HCT116 (cell line): ENCODE measurements at regions not wholly inside any gene's neighbourhood (a gene's known extent, or its start where the extent isn't known, plus 50 kb on each side); places are given as distances from the start of the nearest gene placed in this dataset.

Source experiments
- ATAC-seq: fragments of 200-7000 bp; cut with Tn5 transposase; 2 replicates; pipeline ENCODE4 v1.9.1; 2020; ENCODE audit warnings: mild to moderate bottlenecking, moderate library complexity
- BruUV-seq: library from RNA; stranded (reverse); fragments of 400-500 nt; replicated peaks from 2 replicates; lab custom pipeline; 2021; lab: Mats Ljungman, UMichigan
- CTCF ChIA-PET: fragments of 300-600 bp; sonication (Branson Sonifier 250); formaldehyde crosslinking; loops from one replicate; lab custom pipeline; 2021; ENCODE audit warnings: antibody characterized with exemption; lab: Charles Lee
- POLR2A ChIA-PET: fragments of 300-600, 350-600 bp; sonication (Branson Sonifier 250); formaldehyde crosslinking; loops from one replicate; lab custom pipeline; 2021; ENCODE audit warnings: antibody characterized with exemption; lab: Charles Lee
- RAD21 ChIA-PET, 2 experiments: fragments of 300-600 bp; sonication (Branson Sonifier 250); formaldehyde crosslinking; loops; one replicate each; lab custom pipeline; 2023; ENCODE audit warnings: low total read pairs in 2 of 2; ENCODE audit not compliant: uncharacterized antibody in 2 of 2, unreplicated experiment in 2 of 2, low non-redundant PET in 1 of 2; lab: Charles Lee
- DNase-seq: peaks from one replicate; pipeline ENCODE4 v3.0.0-alpha.2; 2010; ENCODE audit warnings: low read depth, low spot score
- H2AFZ ChIP-seq: fragments of 200-600 bp; shearing (Covaris generic), sonication (generic); 2 replicates; pipeline ENCODE4 v1.6.1; 2017; ENCODE audit warnings: low read depth, mixed run types, mixed read lengths, antibody characterized with exemption, low read length; ENCODE audit not compliant: poor library complexity, severe bottlenecking
- H3K27ac ChIP-seq: 2 replicates; pipeline ENCODE4 v1.5.1; 2012; ENCODE audit warnings: low read depth, low read length
- H3K27me3 ChIP-seq: fragments of 200-600 bp; sonication (generic); 2 replicates; pipeline ENCODE4 v1.6.1; 2016; ENCODE audit warnings: mixed run types, low read length, mixed read lengths; ENCODE audit not compliant: insufficient read depth
- H3K36me3 ChIP-seq, 2 experiments: fragments of 200-500 bp in 1 of 2; fragments of 200-600 bp in 1 of 2; sonication (Bioruptor generic) in 1 of 2; sonication (generic) in 1 of 2; 2 replicates each; pipeline versions ENCODE4 v1.5.1 to v1.6.1; 2014 to 2016; ENCODE audit warnings: low read length in 2 of 2, inconsistent platforms in 1 of 2, mixed read lengths in 1 of 2, mixed run types in 1 of 2; ENCODE audit not compliant: insufficient read depth in 2 of 2, control insufficient read depth in 1 of 2
- H3K4me1 ChIP-seq, 2 experiments: fragments of 200-600 bp in 1 of 2; sonication (generic) in 1 of 2; 2 replicates each; pipeline versions ENCODE4 v1.5.1 to v1.6.1; 2012 to 2017; ENCODE audit warnings: low read length in 2 of 2, inconsistent platforms in 1 of 2, mild to moderate bottlenecking in 1 of 2, mixed read lengths in 1 of 2, mixed run types in 1 of 2, moderate library complexity in 1 of 2; ENCODE audit not compliant: insufficient read depth in 2 of 2, control insufficient read depth in 1 of 2
- H3K4me2 ChIP-seq: fragments of 200-600 bp; sonication (generic); 2 replicates; pipeline ENCODE4 v1.6.1; 2017; ENCODE audit warnings: mixed run types, low read length, mixed read lengths
- H3K4me3 ChIP-seq, 2 experiments: fragments of 200-600 bp in 1 of 2; sonication (generic) in 1 of 2; replicated peaks in 1 of 2; 2 replicates each; pipeline ENCODE4 v1.5.1; 2011 to 2016; ENCODE audit warnings: low read length in 2 of 2, control low read depth in 1 of 2, low read depth in 1 of 2, mild to moderate bottlenecking in 1 of 2, mixed read lengths in 1 of 2, mixed run types in 1 of 2
- H3K79me2 ChIP-seq: fragments of 200-600 bp; sonication (generic); 2 replicates; pipeline ENCODE4 v1.6.1; 2017; ENCODE audit warnings: mild to moderate bottlenecking, mixed run types, low read length, moderate library complexity, mixed read lengths; ENCODE audit not compliant: insufficient read depth
- H3K9ac ChIP-seq: fragments of 200-600 bp; sonication (generic); 2 replicates; pipeline ENCODE4 v1.6.1; 2016; ENCODE audit warnings: low read length, mixed read lengths
- H3K9me2 ChIP-seq: fragments of 200-600 bp; sonication (generic), shearing (Covaris generic); 2 replicates; pipeline ENCODE4 v1.6.1; 2017; ENCODE audit warnings: mixed run types, mild to moderate bottlenecking, moderate library complexity; ENCODE audit not compliant: insufficient read depth
- H3K9me3 ChIP-seq, 2 experiments: fragments of 200-500 bp in 1 of 2; fragments of 200-600 bp in 1 of 2; sonication (Bioruptor generic) in 1 of 2; sonication (generic) in 1 of 2; 2 replicates each; pipeline ENCODE4 v1.6.1; 2014 to 2017; ENCODE audit warnings: low read length in 2 of 2, mixed read lengths in 2 of 2, inconsistent platforms in 1 of 2, low read depth in 1 of 2, mild to moderate bottlenecking in 1 of 2, mixed run types in 1 of 2, moderate library complexity in 1 of 2; ENCODE audit not compliant: control insufficient read depth in 1 of 2, insufficient read depth in 1 of 2
- H4K20me1 ChIP-seq: fragments of 200-600 bp; sonication (generic), shearing (Covaris generic); 2 replicates; pipeline ENCODE4 v1.6.1; 2017; ENCODE audit warnings: mixed run types, mild to moderate bottlenecking, moderate library complexity; ENCODE audit not compliant: insufficient read depth
- EZH2phosphoT487 ChIP-seq: fragments of 200-600 bp; IDR thresholded peaks from 2 replicates; pipeline ENCODE4 v1.6.1; 2018; ENCODE audit warnings: antibody characterized with exemption, borderline replicate concordance
- FOSL1 ChIP-seq: IDR thresholded peaks from 2 replicates; pipeline ENCODE4 v1.6.1; 2012; ENCODE audit warnings: low read depth
- RAD21 ChIP-seq: IDR thresholded peaks from 2 replicates; pipeline ENCODE4 v1.6.1; 2012; ENCODE audit warnings: low read depth, mild to moderate bottlenecking
- SP1 ChIP-seq: IDR thresholded peaks from 2 replicates; pipeline ENCODE4 v1.6.1; 2012; ENCODE audit warnings: low read depth
- TCF7L2 ChIP-seq: IDR thresholded peaks from 2 replicates; pipeline ENCODE4 v1.7.0; 2011; ENCODE audit warnings: borderline replicate concordance, inconsistent platforms; ENCODE audit not compliant: insufficient read depth, insufficient read length; ENCODE audit errors: extremely low read depth
- ZFX ChIP-seq: fragments of 450-650 bp; IDR thresholded peaks from 2 replicates; pipeline ENCODE4 v1.6.1; 2017
- intact Hi-C: fragments of 100-400 bp; cut with micrococcal nuclease; formaldehyde crosslinking; loops from 2 replicates; pipeline ENCODE4 v1.10.0; 2022
- TF ChIP-seq, protein P1 (sequence below): IDR thresholded peaks from 2 replicates; pipeline ENCODE4 v1.6.1; 2012

DNA sequence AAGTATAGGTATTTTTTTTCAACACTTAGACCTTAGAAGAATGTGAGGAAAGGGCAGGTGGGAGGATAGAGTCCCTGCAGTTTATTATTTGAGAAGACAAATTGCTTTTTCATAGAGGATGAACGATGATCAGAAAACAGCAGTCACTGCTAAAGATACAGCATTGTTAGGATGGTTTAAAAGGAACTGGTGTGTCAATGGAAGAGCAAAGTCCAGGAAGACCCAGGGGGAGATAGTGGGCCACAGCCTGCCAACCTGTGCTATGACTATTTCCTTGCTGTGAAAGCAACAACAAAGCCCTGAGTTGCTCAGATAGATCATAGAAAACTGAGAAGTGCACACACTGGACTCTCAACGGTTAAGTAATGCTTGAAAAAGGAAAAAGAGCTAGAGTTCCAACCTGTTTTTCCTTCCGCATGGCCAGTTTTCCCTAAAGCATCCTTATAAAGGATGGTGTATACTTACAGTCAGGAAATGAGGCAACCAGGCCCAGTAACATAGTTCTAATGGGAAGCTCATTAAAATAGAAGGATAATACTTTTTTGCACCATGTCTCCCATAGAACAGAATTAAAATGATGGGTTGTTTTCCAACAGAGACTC is 153.8 kb downstream of the CEMIP2 start:
- Histone ChIP-seq H3K9ac (no peak overlapping the region), H3K27ac (no peak overlapping the region), H3K9me3 (no peaks in the 10 kb centered on the region), H3K4me3 (no peak overlapping the region), H3K4me1 (no peaks in the 10 kb centered on the region), H3K9me2 (no peaks in the 10 kb centered on the region), H2AFZ (no peak overlapping the region), H3K4me2 (no peak overlapping the region), H3K36me3 (no peaks in the 10 kb centered on the region), H3K79me2 (no peaks in the 10 kb centered on the region), H3K27me3 (no peaks in the 10 kb centered on the region), H4K20me1 (no peaks in the 10 kb centered on the region)
- ATAC-seq (no peak), DNase-seq (no peak)
- no TSS peak for BruUV-seq
- intact Hi-C loops = no loop called here
- POLR2A ChIA-PET = no interaction called here
- RAD21 ChIA-PET = no interaction called here
- CTCF ChIA-PET = interaction anchor here (1.2 kb wide), 1 partner anchor 10 kb away, joined by 5 read pairs; no protein-coding TSS in a partner anchor
- no peak for TF ChIP-seq RAD21
- TF ChIP-seq FOSL1 = no peak
- TF ChIP-seq TCF7L2 = no peak

DNA sequence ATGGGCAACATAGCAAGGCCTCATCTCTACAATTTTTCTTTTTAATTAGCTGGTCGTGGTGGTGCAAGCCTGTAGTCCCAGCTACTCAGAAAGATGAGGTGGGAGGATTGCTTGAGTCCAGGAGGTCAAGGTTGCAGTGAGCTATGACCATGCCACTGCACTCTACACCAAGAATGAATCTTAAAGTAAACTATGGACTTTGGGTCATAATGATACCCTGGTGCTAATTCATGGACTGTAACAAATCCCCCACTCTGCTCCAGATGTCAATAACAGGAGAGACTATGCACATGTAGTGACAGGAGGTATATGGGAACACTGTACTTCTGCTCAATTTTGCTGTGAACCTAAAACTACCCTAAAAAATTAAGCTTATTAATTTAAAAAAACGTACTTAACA is 155.4 kb downstream of the CEMIP2 start:
- CTCF ChIA-PET = no interaction called here
- no peaks in the 10 kb centered on the region for H3K79me2 ChIP-seq
- BruUV-seq = no TSS peak
- no peaks in the 10 kb centered on the region for H3K4me1 ChIP-seq
- no peak overlapping the region for H3K27ac ChIP-seq
- no peak overlapping the region for H3K4me2 ChIP-seq
- no peak for TF ChIP-seq ZFX
- TF ChIP-seq, protein P1, sequence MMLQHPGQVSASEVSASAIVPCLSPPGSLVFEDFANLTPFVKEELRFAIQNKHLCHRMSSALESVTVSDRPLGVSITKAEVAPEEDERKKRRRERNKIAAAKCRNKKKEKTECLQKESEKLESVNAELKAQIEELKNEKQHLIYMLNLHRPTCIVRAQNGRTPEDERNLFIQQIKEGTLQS = no peak
- TF ChIP-seq SP1 = no peak
- TF ChIP-seq EZH2phosphoT487 = no peak
- no peaks in the 10 kb centered on the region for H3K9me3 ChIP-seq
- intact Hi-C loops = no loop called here
- no peak for ATAC-seq
- no peaks in the 10 kb centered on the region for H3K9me2 ChIP-seq
- H3K9ac ChIP-seq = no peak overlapping the region
- no peaks in the 10 kb centered on the region for H3K27me3 ChIP-seq
- DNase-seq = no peak
- no peak overlapping the region for H3K4me3 ChIP-seq
- no peaks in the 10 kb centered on the region for H4K20me1 ChIP-seq
- RAD21 ChIA-PET = no interaction called here
- no peak overlapping the region for H2AFZ ChIP-seq
- no peaks in the 10 kb centered on the region for H3K36me3 ChIP-seq
- POLR2A ChIA-PET = no interaction called here
